ENCODE measurements at regions not wholly inside any gene's neighbourhood (a gene's known extent, or its start where the extent isn't known, plus 50 kb on each side); places are given as distances from the start of the nearest gene placed in this dataset.
"Not testable (repeated sequence)": the region's sequence is repeated elsewhere in the genome, so short reads cannot be mapped to it uniquely, and the experiment has no call there.

- Histone ChIP-seq H3K27ac (ENCODE audit: low read depth, low read length) (no peak overlapping the region), H2AFZ (ENCODE audit: low read length) (no peak overlapping the region), H3K27me3 (ENCODE audit: insufficient read depth, low read length) (no peaks in the 10 kb centered on the region), H3K36me3 (ENCODE audit: insufficient read depth, low read length) (no peaks in the 10 kb centered on the region), H3K4me1 (ENCODE audit: insufficient read depth, low read length) (no peaks in the 10 kb centered on the region), H4K20me1 (ENCODE audit: insufficient read depth, low read length) (no peaks in the 10 kb centered on the region), H3K4me2 (ENCODE audit: insufficient read depth, low read length) (no peak overlapping the region), H3K4me3 (ENCODE audit: insufficient read depth, low read length) (no peak overlapping the region), H3K79me2 (ENCODE audit: insufficient read depth, low read length) (no peaks in the 10 kb centered on the region), H3K9me3 (ENCODE audit: low read depth, low read length) (no peaks in the 10 kb centered on the region)
- no peak for DNase-seq (ENCODE audit: insufficient read length, low spot score, missing footprints)
- no peak for TF ChIP-seq CTCF (IDR thresholded peaks at IDR 0.05; ENCODE audit: extremely low read depth, low read depth, low read length)
Observed at GRCh38 chr2:177001334-177001733, 211.3 kb upstream of the HNRNPA3 start.

GRCh38 chr2:177002983-177003382 is 209.6 kb upstream of the HNRNPA3 start:
- DNase-seq (ENCODE audit: insufficient read length, low spot score, missing footprints) = peak; percentile 55
- no peak overlapping the region for H3K4me3 ChIP-seq (ENCODE audit: insufficient read depth, low read length)
- H3K79me2 ChIP-seq (ENCODE audit: insufficient read depth, low read length) = no peaks in the 10 kb centered on the region
- H4K20me1 ChIP-seq (ENCODE audit: insufficient read depth, low read length) = no peaks in the 10 kb centered on the region
- no peak overlapping the region for H2AFZ ChIP-seq (ENCODE audit: low read length)
- TF ChIP-seq CTCF (IDR thresholded peaks at IDR 0.05; ENCODE audit: extremely low read depth, low read depth, low read length) = no peak
- H3K36me3 ChIP-seq (ENCODE audit: insufficient read depth, low read length) = no peaks in the 10 kb centered on the region
- no peaks in the 10 kb centered on the region for H3K27me3 ChIP-seq (ENCODE audit: insufficient read depth, low read length)
- no peak overlapping the region for H3K27ac ChIP-seq (ENCODE audit: low read depth, low read length)
- H3K4me2 ChIP-seq (ENCODE audit: insufficient read depth, low read length) = no peak overlapping the region
- no peaks in the 10 kb centered on the region for H3K9me3 ChIP-seq (ENCODE audit: low read depth, low read length)
- H3K4me1 ChIP-seq (ENCODE audit: insufficient read depth, low read length) = no peaks in the 10 kb centered on the region

GRCh38 chr2:177007726-177008125 is 204.9 kb upstream of the HNRNPA3 start:
- H3K4me2 ChIP-seq (ENCODE audit: insufficient read depth, low read length); H3K79me2 ChIP-seq (ENCODE audit: insufficient read depth, low read length); H3K4me1 ChIP-seq (ENCODE audit: insufficient read depth, low read length): not testable (repeated sequence)

GRCh38 chr2:177008662-177009061 is 203.9 kb upstream of the HNRNPA3 start:
- H2AFZ ChIP-seq (ENCODE audit: low read length); H3K4me2 ChIP-seq (ENCODE audit: insufficient read depth, low read length); H3K4me1 ChIP-seq (ENCODE audit: insufficient read depth, low read length); H3K4me3 ChIP-seq (ENCODE audit: insufficient read depth, low read length); H3K36me3 ChIP-seq (ENCODE audit: insufficient read depth, low read length); H3K79me2 ChIP-seq (ENCODE audit: insufficient read depth, low read length); H3K27me3 ChIP-seq (ENCODE audit: insufficient read depth, low read length); H3K9me3 ChIP-seq (ENCODE audit: low read depth, low read length); H3K27ac ChIP-seq (ENCODE audit: low read depth, low read length); DNase-seq (ENCODE audit: insufficient read length, low spot score, missing footprints); H4K20me1 ChIP-seq (ENCODE audit: insufficient read depth, low read length): not testable (repeated sequence)

More at GRCh38 chr2:177007726-177008125, 204.9 kb upstream of the HNRNPA3 start:
- H3K27ac ChIP-seq (ENCODE audit: low read depth, low read length); H3K36me3 ChIP-seq (ENCODE audit: insufficient read depth, low read length); H3K27me3 ChIP-seq (ENCODE audit: insufficient read depth, low read length); DNase-seq (ENCODE audit: insufficient read length, low spot score, missing footprints); H2AFZ ChIP-seq (ENCODE audit: low read length); H4K20me1 ChIP-seq (ENCODE audit: insufficient read depth, low read length); H3K4me3 ChIP-seq (ENCODE audit: insufficient read depth, low read length); H3K9me3 ChIP-seq (ENCODE audit: low read depth, low read length): not testable (repeated sequence)

- H3K27ac ChIP-seq (ENCODE audit: low read depth, low read length) = no peak overlapping the region
- H3K27me3 ChIP-seq (ENCODE audit: insufficient read depth, low read length) = no peaks in the 10 kb centered on the region
- H2AFZ ChIP-seq (ENCODE audit: low read length) = no peak overlapping the region
- no peak for DNase-seq (ENCODE audit: insufficient read length, low spot score, missing footprints)
- H3K9me3 ChIP-seq (ENCODE audit: low read depth, low read length) = no peaks in the 10 kb centered on the region
- no peak overlapping the region for H3K4me3 ChIP-seq (ENCODE audit: insufficient read depth, low read length)
- no peak for TF ChIP-seq CTCF (IDR thresholded peaks at IDR 0.05; ENCODE audit: extremely low read depth, low read depth, low read length)
- H3K4me2 ChIP-seq (ENCODE audit: insufficient read depth, low read length) = no peak overlapping the region
- no peaks in the 10 kb centered on the region for H4K20me1 ChIP-seq (ENCODE audit: insufficient read depth, low read length)
- H3K4me1 ChIP-seq (ENCODE audit: insufficient read depth, low read length) = no peaks in the 10 kb centered on the region
- H3K36me3 ChIP-seq (ENCODE audit: insufficient read depth, low read length) = no peaks in the 10 kb centered on the region
- no peaks in the 10 kb centered on the region for H3K79me2 ChIP-seq (ENCODE audit: insufficient read depth, low read length)
Observed at GRCh38 chr2:177010146-177010545, 202.4 kb upstream of the HNRNPA3 start.
